ENCODE measurements at regions not wholly inside any gene's neighbourhood (a gene's known extent, or its start where the extent isn't known, plus 50 kb on each side); places are given as distances from the start of the nearest gene placed in this dataset.

DNA sequence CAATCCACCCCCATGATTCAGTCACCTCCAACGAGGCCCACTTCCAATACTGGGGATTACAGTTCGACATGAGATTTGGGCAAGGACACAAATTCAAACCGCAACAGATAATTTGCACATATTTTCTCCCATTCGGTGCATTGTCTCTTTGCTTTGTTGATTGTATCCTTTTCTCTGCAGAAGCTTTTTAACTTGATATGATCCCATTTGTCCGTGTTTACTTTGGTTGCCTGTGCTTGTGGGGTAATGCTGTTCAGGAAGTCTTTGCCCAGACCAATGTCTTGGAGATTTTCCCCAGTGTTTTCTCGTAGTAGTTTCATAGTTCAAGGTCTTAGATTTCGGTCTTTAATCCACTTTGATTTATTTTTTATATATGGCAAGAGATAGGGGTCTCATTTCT, 330.8 kb upstream of the SPRY2 start:
- TF ChIP-seq, protein P1, sequence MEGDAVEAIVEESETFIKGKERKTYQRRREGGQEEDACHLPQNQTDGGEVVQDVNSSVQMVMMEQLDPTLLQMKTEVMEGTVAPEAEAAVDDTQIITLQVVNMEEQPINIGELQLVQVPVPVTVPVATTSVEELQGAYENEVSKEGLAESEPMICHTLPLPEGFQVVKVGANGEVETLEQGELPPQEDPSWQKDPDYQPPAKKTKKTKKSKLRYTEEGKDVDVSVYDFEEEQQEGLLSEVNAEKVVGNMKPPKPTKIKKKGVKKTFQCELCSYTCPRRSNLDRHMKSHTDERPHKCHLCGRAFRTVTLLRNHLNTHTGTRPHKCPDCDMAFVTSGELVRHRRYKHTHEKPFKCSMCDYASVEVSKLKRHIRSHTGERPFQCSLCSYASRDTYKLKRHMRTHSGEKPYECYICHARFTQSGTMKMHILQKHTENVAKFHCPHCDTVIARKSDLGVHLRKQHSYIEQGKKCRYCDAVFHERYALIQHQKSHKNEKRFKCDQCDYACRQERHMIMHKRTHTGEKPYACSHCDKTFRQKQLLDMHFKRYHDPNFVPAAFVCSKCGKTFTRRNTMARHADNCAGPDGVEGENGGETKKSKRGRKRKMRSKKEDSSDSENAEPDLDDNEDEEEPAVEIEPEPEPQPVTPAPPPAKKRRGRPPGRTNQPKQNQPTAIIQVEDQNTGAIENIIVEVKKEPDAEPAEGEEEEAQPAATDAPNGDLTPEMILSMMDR (conservative IDR thresholded peaks at IDR 0.05; ENCODE audit: low read length) = no peak
- TF ChIP-seq EZH2phosphoT487 (IDR thresholded peaks at IDR 0.05; ENCODE audit: borderline replicate concordance, low read depth, low read length) = no peak
